ENCODE measurements at regions not wholly inside any gene's neighbourhood (a gene's known extent, or its start where the extent isn't known, plus 50 kb on each side); places are given as distances from the start of the nearest gene placed in this dataset.

DNA sequence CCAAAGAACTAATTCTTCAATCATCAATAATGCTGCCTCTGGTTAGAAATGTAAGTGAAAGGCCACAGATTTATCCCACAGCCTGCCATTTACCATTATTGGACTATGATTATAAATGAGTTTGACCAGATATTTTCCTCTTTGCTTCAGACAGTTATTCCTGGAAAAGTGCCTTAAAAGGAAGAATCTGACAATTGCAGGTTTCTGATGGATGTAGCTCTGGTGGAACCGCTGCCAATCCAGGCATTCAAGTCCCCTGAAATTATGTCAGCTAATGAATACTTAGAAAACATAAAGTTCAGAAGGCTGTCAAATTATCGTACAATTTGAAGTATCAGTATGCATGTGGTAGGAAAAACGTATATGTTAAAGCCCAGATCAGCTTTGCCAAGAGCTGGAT lies 78.2 kb upstream of the NR4A3 start:
- TF ChIP-seq, protein P1, sequence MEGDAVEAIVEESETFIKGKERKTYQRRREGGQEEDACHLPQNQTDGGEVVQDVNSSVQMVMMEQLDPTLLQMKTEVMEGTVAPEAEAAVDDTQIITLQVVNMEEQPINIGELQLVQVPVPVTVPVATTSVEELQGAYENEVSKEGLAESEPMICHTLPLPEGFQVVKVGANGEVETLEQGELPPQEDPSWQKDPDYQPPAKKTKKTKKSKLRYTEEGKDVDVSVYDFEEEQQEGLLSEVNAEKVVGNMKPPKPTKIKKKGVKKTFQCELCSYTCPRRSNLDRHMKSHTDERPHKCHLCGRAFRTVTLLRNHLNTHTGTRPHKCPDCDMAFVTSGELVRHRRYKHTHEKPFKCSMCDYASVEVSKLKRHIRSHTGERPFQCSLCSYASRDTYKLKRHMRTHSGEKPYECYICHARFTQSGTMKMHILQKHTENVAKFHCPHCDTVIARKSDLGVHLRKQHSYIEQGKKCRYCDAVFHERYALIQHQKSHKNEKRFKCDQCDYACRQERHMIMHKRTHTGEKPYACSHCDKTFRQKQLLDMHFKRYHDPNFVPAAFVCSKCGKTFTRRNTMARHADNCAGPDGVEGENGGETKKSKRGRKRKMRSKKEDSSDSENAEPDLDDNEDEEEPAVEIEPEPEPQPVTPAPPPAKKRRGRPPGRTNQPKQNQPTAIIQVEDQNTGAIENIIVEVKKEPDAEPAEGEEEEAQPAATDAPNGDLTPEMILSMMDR (conservative IDR thresholded peaks at IDR 0.05; ENCODE audit: low read depth, low read length) = no peak
- H3K4me3 ChIP-seq (ENCODE audit: low read length) = no peak overlapping the region
- DNase-seq (ENCODE audit: low read depth) = no peak

DNA sequence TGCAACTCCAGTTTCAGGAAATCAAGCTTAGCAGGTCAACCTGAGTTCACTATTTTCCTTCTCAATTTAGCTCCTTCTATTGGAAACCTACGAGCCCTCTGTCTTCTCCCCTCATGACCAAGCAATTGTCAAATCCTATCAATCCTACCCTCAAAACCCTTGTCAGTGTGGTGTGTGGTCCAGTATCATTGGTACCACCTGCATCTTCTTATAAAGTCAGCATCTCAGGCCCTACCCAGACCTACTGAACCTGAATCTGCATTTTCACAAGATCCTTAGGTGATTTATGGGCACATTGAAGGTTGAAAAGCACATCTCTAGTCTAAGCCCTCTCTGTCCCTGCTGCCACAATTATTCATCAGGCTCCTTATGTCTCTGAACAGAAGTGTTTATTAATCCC lies 77.6 kb upstream of the NR4A3 start:
- H3K4me3 ChIP-seq (ENCODE audit: low read length) = no peak overlapping the region
- TF ChIP-seq, protein P1 (conservative IDR thresholded peaks at IDR 0.05; ENCODE audit: low read depth, low read length) = no peak

DNA sequence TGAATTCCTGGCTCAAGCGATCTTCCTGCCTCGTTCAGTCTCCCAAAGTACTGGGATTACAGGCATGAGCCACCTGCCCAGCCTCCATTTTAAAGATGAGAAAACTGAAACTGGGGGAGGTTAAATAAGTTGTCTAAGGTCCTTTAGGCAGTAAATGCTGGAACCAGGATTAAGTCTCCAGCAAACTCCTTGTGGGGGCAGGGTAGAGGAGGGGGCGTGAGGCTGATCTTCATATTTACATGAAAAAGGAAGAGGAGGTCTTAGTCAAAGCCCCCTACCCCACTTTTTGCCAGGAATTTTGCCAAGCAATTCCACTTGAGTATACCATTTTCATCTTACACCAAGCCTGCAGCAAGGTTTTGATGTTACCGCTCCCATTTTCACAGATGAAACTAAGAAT lies 76.6 kb upstream of the NR4A3 start:
- DNase-seq (ENCODE audit: low read depth) = no peak
- no peak overlapping the region for H3K4me3 ChIP-seq (ENCODE audit: low read length)
- TF ChIP-seq, protein P1 (conservative IDR thresholded peaks at IDR 0.05; ENCODE audit: low read depth, low read length) = no peak

More for the DNA sequence above, 77.6 kb upstream of the NR4A3 start:
- DNase-seq (ENCODE audit: low read depth) = no peak

DNA sequence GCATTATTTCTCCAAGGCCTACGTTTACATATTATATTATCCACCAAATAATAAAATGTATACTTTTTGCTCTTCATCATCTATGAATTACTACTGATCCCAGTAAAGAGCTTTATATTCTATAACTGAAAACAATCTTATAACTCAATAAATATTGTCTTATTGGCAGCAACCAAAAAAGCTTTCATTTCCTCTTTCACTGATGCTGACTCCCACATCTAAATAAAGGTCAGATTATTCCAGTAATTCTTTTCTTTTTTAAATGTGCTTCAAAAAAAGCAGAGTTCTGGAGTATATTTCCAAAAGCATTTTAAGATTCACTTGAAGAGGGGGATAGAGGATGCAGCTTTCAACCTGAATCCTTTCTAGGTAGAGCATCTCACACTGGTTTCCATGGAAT lies 75.3 kb upstream of the NR4A3 start:
- no peak for DNase-seq (ENCODE audit: low read depth)
- TF ChIP-seq, protein P1 (conservative IDR thresholded peaks at IDR 0.05; ENCODE audit: low read depth, low read length) = no peak
- no peak overlapping the region for H3K4me3 ChIP-seq (ENCODE audit: low read length)

DNA sequence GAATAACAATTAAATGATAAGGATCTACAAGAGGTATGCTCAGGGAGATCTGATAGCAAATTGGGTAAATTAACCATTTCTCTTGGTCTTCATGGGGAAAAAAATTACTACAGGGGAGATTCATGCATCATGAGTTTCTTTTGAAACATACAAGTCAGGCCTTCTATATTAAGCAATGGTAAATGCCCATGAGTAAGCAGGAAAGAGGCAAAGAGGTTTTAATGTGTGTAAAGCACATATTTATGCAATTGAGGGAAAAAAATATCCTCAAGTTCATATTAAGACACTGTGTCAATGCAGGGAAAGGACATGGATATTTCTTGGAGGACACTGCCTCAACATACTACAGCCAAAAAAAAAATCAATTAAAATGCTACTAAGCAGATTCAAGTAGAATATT lies 73.4 kb upstream of the NR4A3 start:
- H3K4me3 ChIP-seq (ENCODE audit: low read length) = no peak overlapping the region
- no peak for DNase-seq (ENCODE audit: low read depth)
- TF ChIP-seq, protein P1 (conservative IDR thresholded peaks at IDR 0.05; ENCODE audit: low read depth, low read length) = no peak

DNA sequence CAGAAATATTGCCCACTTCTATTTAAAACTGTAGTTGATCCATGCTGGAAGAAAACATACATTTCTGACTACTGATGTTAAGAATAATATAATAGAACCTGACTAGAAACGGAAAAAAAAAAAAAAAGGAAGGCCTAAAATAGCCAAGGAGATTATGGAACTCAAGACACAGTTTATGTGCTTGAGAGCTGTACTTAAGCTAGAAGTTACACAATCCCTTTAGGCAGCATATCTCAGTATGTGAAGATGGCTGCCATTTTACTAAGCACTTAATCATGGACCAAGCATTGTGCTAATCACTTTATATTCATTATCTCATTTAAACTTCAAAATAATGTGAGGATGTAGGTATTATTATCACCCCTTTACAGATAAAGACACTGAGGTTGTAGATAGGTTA lies 73.0 kb upstream of the NR4A3 start:
- peak; percentile 26 for DNase-seq (ENCODE audit: low read depth)
- H3K4me3 ChIP-seq (ENCODE audit: low read length) = no peak overlapping the region
- TF ChIP-seq, protein P1 (conservative IDR thresholded peaks at IDR 0.05; ENCODE audit: low read depth, low read length) = no peak

DNA sequence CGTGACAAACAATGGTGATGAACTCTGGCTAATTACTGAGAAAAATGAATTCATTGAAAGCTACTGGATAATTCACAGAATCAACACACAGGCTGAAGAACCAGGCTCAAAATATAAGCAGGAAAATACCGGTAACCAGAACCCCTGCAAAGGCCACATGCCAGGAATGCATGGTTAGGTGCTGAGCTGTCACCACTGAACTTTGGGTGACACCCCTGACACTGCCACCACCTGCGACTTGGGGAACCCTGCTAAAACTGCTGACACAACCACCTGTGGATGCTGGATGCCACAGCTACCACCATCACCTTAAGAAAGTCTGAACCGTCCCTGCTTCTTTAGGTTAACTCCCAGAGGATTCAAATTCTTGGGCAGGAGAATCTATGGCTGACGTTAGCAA lies 72.0 kb upstream of the NR4A3 start:
- DNase-seq (ENCODE audit: low read depth) = no peak

More for the DNA sequence above, 72.0 kb upstream of the NR4A3 start:
- TF ChIP-seq, protein P1 (conservative IDR thresholded peaks at IDR 0.05; ENCODE audit: low read depth, low read length) = no peak
- H3K4me3 ChIP-seq (ENCODE audit: low read length) = no peak overlapping the region
